ENCODE measurements at regions not wholly inside any gene's neighbourhood (a gene's known extent, or its start where the extent isn't known, plus 50 kb on each side); places are given as distances from the start of the nearest gene placed in this dataset.

- TF ChIP-seq CTCF (IDR thresholded peaks at IDR 0.05) (no peak), POLR2AphosphoS5 (IDR thresholded peaks at IDR 0.05) (no peak)
These were observed 146.5 kb downstream of the KIF26A start for GRCh38 chr14:104284636-104285507.
